Trophoblast cell (in vitro differentiated cells and primary cell): ENCODE measurements at regions not wholly inside any gene's neighbourhood (a gene's known extent, or its start where the extent isn't known, plus 50 kb on each side); places are given as distances from the start of the nearest gene placed in this dataset.

Experiments
- DNase-seq, 2 donors: peaks; one replicate each; pipeline ENCODE4 v3.0.0-alpha.2; 2016
- H2AFZ ChIP-seq: 2 replicates; pipeline ENCODE4 v1.6.1; 2013; ENCODE audit warnings: low read length, moderate library complexity, mild to moderate bottlenecking; ENCODE audit not compliant: insufficient read depth, poor library complexity
- H2AK5ac ChIP-seq: 2 replicates; pipeline ENCODE4 v1.6.1; 2013; ENCODE audit warnings: mild to moderate bottlenecking, low read length
- H2BK120ac ChIP-seq: 2 replicates; pipeline ENCODE4 v1.6.1; 2013; ENCODE audit warnings: low read length, mild to moderate bottlenecking, moderate library complexity; ENCODE audit not compliant: insufficient read depth, poor library complexity
- H2BK12ac ChIP-seq: 2 replicates; pipeline ENCODE4 v1.6.1; 2013; ENCODE audit warnings: mild to moderate bottlenecking, low read length, moderate library complexity
- H2BK5ac ChIP-seq: 2 replicates; pipeline ENCODE4 v1.6.1; 2013; ENCODE audit warnings: low read length, low read depth, moderate library complexity, mild to moderate bottlenecking; ENCODE audit not compliant: poor library complexity
- H3K14ac ChIP-seq: 2 replicates; pipeline ENCODE4 v1.6.1; 2013; ENCODE audit warnings: mild to moderate bottlenecking, low read length
- H3K18ac ChIP-seq: 2 replicates; pipeline ENCODE4 v1.6.1; 2013; ENCODE audit warnings: mild to moderate bottlenecking, low read length
- H3K23ac ChIP-seq: 2 replicates; pipeline ENCODE4 v1.6.1; 2013; ENCODE audit warnings: low read length
- H3K27ac ChIP-seq: 2 replicates; pipeline ENCODE4 v1.5.1; 2013; ENCODE audit warnings: low read depth, mild to moderate bottlenecking, inconsistent platforms, low read length, moderate library complexity
- H3K27me3 ChIP-seq: 2 replicates; pipeline ENCODE4 v1.6.1; 2013; ENCODE audit warnings: inconsistent platforms, mild to moderate bottlenecking, low read length, moderate library complexity; ENCODE audit not compliant: insufficient read depth
- H3K36me3 ChIP-seq, 2 experiments: 1 replicate in 1 of 2; 2 replicates in 1 of 2; pipeline ENCODE4 v1.6.1; 2013; ENCODE audit warnings: low read length in 2 of 2, mild to moderate bottlenecking in 2 of 2, moderate library complexity in 1 of 2; ENCODE audit not compliant: insufficient read depth in 2 of 2, control insufficient read depth in 1 of 2
- H3K4ac ChIP-seq: 2 replicates; pipeline ENCODE4 v1.6.1; 2013; ENCODE audit warnings: low read depth, mild to moderate bottlenecking, low read length, moderate library complexity
- H3K4me1 ChIP-seq, 2 experiments: 1 replicate in 1 of 2; 2 replicates in 1 of 2; pipeline ENCODE4 v1.6.1; 2013; ENCODE audit warnings: low read length in 2 of 2, mild to moderate bottlenecking in 2 of 2, moderate library complexity in 1 of 2; ENCODE audit not compliant: insufficient read depth in 2 of 2, control insufficient read depth in 1 of 2
- H3K4me2 ChIP-seq: 2 replicates; pipeline ENCODE4 v1.6.1; 2013; ENCODE audit warnings: inconsistent platforms, mild to moderate bottlenecking, low read length, moderate library complexity
- H3K4me3 ChIP-seq: 2 replicates; pipeline ENCODE4 v1.5.1; 2013; ENCODE audit warnings: mild to moderate bottlenecking, low read depth, low read length, inconsistent platforms
- H3K79me1 ChIP-seq: one replicate; pipeline ENCODE4 v1.6.1; 2013; ENCODE audit warnings: low read length
- H3K79me2 ChIP-seq: 2 replicates; pipeline ENCODE4 v1.6.1; 2013; ENCODE audit warnings: low read length, mild to moderate bottlenecking; ENCODE audit not compliant: control insufficient read depth, insufficient read depth, poor library complexity
- H3K9ac ChIP-seq: 2 replicates; pipeline ENCODE4 v1.6.1; 2013; ENCODE audit warnings: mild to moderate bottlenecking, low read length
- H3K9me3 ChIP-seq: 2 replicates; pipeline ENCODE4 v1.6.1; 2013; ENCODE audit warnings: low read depth, mild to moderate bottlenecking, control low read depth, inconsistent platforms, low read length; ENCODE audit not compliant: insufficient read depth
- H4K12ac ChIP-seq: 2 replicates; pipeline ENCODE4 v1.6.1; 2013; ENCODE audit warnings: low read depth, mild to moderate bottlenecking, low read length, moderate library complexity
- H4K8ac ChIP-seq: 2 replicates; pipeline ENCODE4 v1.6.1; 2013; ENCODE audit warnings: low read depth, mild to moderate bottlenecking, low read length, moderate library complexity
- H4K91ac ChIP-seq: one replicate; pipeline ENCODE4 v1.6.1; 2013; ENCODE audit warnings: low read depth, mild to moderate bottlenecking, low read length, moderate library complexity
- WGBS: extraction: QIAGEN DNeasy Blood & Tissue Kit; methylation state at CpG from one replicate; pipeline ENCODE4 v1.1.7; 2013; ENCODE audit warnings: missing lambda C conversion rate; ENCODE audit not compliant: insufficient read length, insufficient coverage; ENCODE audit errors: extremely low coverage; 5-methylcytosine and 5-hydroxymethylcytosine counted together

DNA sequence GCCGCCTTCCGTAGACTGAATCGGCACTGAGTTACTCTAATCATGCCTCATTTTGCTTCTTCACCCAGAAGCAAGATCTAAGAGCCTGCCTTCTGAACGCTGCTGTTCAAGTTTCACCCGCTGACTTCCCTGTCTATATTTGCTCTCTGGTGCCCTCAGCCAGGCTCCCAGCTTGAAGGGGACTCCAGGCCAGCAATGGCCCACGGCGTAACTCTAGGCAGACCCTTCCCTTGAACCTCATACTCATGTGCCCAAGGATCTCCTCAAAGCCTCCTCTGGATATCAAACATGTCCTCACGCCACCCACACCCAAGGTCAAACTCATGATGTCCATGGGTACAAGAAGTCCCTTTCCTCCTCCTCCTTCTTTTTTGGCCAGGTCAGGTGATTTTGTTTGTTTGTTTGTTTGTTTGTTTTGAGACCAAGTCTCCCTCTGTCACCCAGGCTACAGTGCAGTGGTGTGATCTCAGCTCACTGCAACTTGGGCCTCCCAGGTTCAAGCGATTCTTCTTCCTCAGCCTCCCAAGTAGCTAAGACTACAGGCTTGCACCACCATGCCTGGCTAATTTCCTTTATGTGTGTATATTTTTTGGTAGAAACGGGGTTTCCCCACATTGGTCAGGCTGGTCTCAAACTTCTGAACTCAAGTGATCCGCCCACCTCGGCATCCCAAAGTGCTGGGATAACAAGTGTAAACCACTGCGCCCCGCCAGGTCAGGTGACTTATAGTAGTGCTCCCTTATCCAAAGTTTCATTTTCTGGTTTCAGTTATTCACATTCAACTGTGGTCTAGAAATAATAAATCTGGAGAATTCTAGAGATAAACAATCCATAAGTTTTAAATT, 239.0 kb downstream of the SYK start:
- no peak overlapping the region for H4K8ac ChIP-seq
- no peaks in the 10 kb centered on the region for H3K79me2 ChIP-seq
- peaks cover 3% of the 10 kb centered on the region for H3K9me3 ChIP-seq
- no peak overlapping the region for H4K12ac ChIP-seq
- no peak for DNase-seq
- no peak overlapping the region for H3K23ac ChIP-seq
- no peak overlapping the region for H2BK120ac ChIP-seq
- H3K27me3 ChIP-seq: no peaks in the 10 kb centered on the region
- H3K4me3 ChIP-seq: no peak overlapping the region
- peaks cover 2% of the 10 kb centered on the region for H3K79me1 ChIP-seq
- H2AK5ac ChIP-seq: no peak overlapping the region
- H3K4me1 ChIP-seq: peaks cover 9 to 17% of the 10 kb centered on the region in 2 experiments
- no peak overlapping the region for H3K18ac ChIP-seq
- H2BK12ac ChIP-seq: no peak overlapping the region
- no peak overlapping the region for H3K14ac ChIP-seq
- H2AFZ ChIP-seq: no peak overlapping the region
- no peak overlapping the region for H3K4me2 ChIP-seq
- H3K4ac ChIP-seq: no peak overlapping the region
- no CpG with 5 or more reads among the region's 14 CpGs for WGBS
- no peak overlapping the region for H4K91ac ChIP-seq
- no peaks in the 10 kb centered on the region for H3K36me3 ChIP-seq
- no peak overlapping the region for H2BK5ac ChIP-seq
- no peak overlapping the region for H3K27ac ChIP-seq
- no peak overlapping the region for H3K9ac ChIP-seq

DNA sequence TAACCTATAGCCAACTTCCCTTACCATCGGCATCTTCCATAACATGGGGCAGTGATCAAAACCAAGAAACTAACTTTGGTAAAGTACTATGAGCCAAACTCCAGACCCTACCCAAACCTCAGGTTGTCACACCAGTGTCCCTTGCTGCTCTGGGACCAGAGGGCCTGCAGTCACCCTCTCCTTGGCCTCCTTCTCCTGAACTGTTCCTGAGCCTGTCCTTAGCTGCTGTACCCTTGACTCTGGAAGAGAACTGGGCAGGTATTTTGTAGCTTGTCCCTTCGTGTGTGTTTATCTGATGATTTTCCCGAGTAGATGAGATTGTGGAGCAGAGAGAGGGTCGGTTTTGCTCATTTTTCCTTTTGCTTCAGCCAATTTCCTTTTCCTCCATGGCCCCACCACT, 240.4 kb downstream of the SYK start:
- Histone ChIP-seq H3K14ac (no peak overlapping the region), H2AFZ (no peak overlapping the region), H3K79me2 (no peaks in the 10 kb centered on the region), H3K4me1 (peaks cover 7 to 15% of the 10 kb centered on the region in 2 experiments), H2AK5ac (no peak overlapping the region), H3K27me3 (no peaks in the 10 kb centered on the region), H2BK120ac (no peak overlapping the region), H3K9me3 (peaks cover 3% of the 10 kb centered on the region), H2BK12ac (no peak overlapping the region), H2BK5ac (no peak overlapping the region), H3K79me1 (peaks cover 2% of the 10 kb centered on the region), H3K4me2 (no peak overlapping the region), H4K91ac (no peak overlapping the region), H3K23ac (no peak overlapping the region), H4K12ac (no peak overlapping the region), H3K36me3 (no peaks in the 10 kb centered on the region), H3K18ac (no peak overlapping the region), H3K4me3 (no peak overlapping the region), H3K9ac (no peak overlapping the region), H4K8ac (no peak overlapping the region), H3K27ac (no peak overlapping the region), H3K4ac (no peak overlapping the region)
- no peak for DNase-seq
- WGBS: no CpG with 5 or more reads among the region's 4 CpGs

DNA sequence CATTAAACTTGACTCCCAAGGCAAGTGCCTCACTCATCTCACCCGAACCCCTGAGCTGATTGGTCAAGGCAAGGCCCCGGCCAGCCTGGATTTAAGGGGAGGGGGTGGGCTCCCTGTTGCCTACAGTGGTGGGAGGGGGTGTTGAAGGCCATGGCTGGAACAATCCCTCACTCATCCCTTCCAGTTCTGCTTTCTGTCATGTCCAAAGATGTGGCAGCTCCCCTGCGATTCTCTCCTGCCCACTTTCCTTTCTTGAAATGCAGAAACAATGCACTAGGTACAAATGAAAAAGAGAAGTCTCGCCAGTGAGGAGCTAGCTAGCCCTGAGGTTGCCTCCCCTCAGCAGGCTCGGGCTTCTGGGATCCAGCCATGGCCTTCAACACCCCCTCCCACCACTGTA, 240.9 kb downstream of the SYK start:
- H3K9me3 ChIP-seq: peaks cover 3% of the 10 kb centered on the region
- no peak overlapping the region for H3K4ac ChIP-seq
- H3K18ac ChIP-seq: no peak overlapping the region
- no peak overlapping the region for H3K14ac ChIP-seq
- H2AK5ac ChIP-seq: no peak overlapping the region
- H3K4me2 ChIP-seq: no peak overlapping the region
- no peak overlapping the region for H2BK5ac ChIP-seq
- H3K79me1 ChIP-seq: peaks cover 2% of the 10 kb centered on the region
- H3K23ac ChIP-seq: no peak overlapping the region
- H3K79me2 ChIP-seq: no peaks in the 10 kb centered on the region
- H3K9ac ChIP-seq: no peak overlapping the region
- H3K4me3 ChIP-seq: no peak overlapping the region
- H3K4me1 ChIP-seq: peaks cover 7 to 13% of the 10 kb centered on the region in 2 experiments
- no peaks in the 10 kb centered on the region for H3K27me3 ChIP-seq
- no peak overlapping the region for H4K8ac ChIP-seq
- WGBS: no CpG with 5 or more reads among the region's 5 CpGs
- H3K27ac ChIP-seq: no peak overlapping the region
- H3K36me3 ChIP-seq: no peaks in the 10 kb centered on the region
- no peak for DNase-seq
- no peak overlapping the region for H2BK12ac ChIP-seq
- H4K12ac ChIP-seq: no peak overlapping the region
- H2AFZ ChIP-seq: no peak overlapping the region
- H4K91ac ChIP-seq: no peak overlapping the region
- H2BK120ac ChIP-seq: no peak overlapping the region

DNA sequence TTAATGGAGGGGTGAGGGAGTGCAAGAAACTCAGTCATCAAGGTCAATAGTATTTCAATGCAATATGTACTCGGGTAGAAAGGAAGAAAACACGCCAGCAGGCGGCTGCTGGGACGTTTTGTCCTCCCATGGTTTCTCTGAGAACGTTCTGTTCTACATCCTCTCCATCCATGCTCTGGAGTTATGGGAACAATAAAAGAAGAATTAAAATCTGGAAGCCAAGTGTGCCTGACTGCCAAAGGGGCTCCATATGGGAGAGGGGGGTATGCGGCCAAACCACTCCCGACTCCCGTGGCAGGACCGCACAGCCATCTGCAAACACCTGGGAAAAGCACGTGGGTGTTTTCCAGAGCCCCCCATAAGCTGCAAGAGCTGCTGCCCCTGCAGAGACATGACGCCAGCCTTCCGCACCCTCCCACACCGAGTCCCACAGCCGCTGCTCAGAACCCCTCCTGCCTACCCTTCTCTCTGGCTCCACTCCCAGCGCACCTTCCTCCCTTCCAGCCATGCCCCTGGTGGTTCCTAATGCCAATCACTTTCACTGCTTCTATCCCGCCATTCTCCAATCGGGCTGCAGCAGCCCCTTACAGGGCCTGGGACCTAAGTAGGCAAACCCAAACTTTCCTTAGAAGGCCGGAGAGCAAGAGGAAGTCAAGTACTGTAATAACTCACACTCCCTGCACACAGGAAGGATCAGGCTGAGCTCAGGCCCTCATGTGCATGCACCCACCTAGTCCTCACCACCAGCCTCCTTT, 241.6 kb downstream of the SYK start:
- no peak for DNase-seq
- Histone ChIP-seq H3K18ac (no peak overlapping the region), H2BK5ac (no peak overlapping the region), H3K27ac (no peak overlapping the region), H3K4ac (no peak overlapping the region), H3K9me3 (peaks cover 3% of the 10 kb centered on the region), H3K79me2 (no peaks in the 10 kb centered on the region), H4K12ac (no peak overlapping the region), H3K4me1 (peaks cover 5 to 8% of the 10 kb centered on the region in 2 experiments), H2BK12ac (no peak overlapping the region), H3K14ac (no peak overlapping the region), H2BK120ac (no peak overlapping the region), H3K36me3 (no peaks in the 10 kb centered on the region), H4K8ac (no peak overlapping the region), H3K23ac (no peak overlapping the region), H2AK5ac (no peak overlapping the region), H2AFZ (no peak overlapping the region), H3K79me1 (no peaks in the 10 kb centered on the region), H3K4me3 (no peak overlapping the region), H3K4me2 (no peak overlapping the region), H4K91ac (no peak overlapping the region), H3K9ac (no peak overlapping the region), H3K27me3 (no peaks in the 10 kb centered on the region)
- WGBS: no CpG with 5 or more reads among the region's 18 CpGs
